HG02759 (cell line): ENCODE measurements at regions not wholly inside any gene's neighbourhood (a gene's known extent, or its start where the extent isn't known, plus 50 kb on each side); places are given as distances from the start of the nearest gene placed in this dataset.
"Not testable (repeated sequence)": the region's sequence is repeated elsewhere in the genome, so short reads cannot be mapped to it uniquely, and the experiment has no call there.

ENCODE experiments used
- ATAC-seq: cut with Tn5 transposase; IDR thresholded peaks from one replicate; pipeline ENCODE4 v1.9.1; 2021; ENCODE audit warnings: mild to moderate bottlenecking, moderate library complexity; ENCODE audit not compliant: unreplicated experiment

DNA sequence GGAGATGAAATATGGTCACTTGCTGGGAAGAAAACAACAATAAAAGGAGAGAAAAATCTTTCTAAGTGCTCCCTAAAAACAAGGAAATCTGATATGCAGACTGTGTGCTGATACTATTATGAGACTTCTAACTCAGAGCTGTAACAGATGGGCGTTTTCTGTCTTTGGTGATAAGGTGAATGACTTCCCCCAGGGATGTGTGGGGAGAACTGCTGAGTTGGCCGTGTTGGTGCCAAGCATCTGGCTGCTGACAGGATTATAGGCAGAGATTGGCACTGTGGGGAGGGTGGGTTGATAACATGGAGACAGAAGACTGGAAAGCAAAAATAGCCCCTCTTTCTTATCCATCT is 438.5 kb upstream of the PLXNA2 start:
- no peak for ATAC-seq

DNA sequence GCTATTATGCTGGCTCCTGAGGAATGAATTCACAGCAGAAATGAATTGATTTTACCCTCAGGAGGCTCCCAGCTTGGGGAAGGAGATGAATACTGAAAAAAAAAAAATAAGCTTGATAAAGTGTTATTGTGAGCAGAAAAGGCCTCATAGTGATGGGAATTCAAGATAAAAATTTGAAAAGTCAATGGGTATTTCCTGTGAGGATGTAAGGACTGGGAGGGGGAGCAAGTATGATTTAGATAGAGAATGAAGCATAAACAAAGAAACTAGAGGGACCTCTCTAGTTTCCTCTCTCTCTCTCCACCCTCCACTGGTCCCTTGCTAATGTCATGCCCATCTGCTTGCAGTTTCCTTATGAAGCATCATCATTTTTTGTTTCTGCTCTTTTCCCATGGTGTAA is 439.0 kb upstream of the PLXNA2 start:
- ATAC-seq = no peak

DNA sequence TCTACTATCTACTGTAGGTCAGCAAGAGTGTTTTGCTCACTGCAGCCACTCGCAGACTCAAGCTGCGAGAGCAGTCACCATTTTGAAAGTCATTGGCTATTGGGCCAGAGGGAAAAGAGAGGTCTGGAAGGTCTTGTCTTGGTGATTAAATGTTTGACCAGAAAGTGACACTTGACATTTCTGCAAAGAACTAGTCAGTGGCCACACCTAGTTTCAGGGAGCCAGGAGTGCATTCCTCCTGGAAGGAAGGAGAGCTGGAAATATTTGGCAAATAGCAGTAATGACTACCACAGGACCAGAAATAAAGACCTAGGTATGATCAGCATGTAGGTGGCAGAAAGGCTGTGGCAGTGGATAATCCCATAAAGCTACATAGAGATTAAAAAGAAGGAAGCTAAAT is 440.0 kb upstream of the PLXNA2 start:
- no peak for ATAC-seq

DNA sequence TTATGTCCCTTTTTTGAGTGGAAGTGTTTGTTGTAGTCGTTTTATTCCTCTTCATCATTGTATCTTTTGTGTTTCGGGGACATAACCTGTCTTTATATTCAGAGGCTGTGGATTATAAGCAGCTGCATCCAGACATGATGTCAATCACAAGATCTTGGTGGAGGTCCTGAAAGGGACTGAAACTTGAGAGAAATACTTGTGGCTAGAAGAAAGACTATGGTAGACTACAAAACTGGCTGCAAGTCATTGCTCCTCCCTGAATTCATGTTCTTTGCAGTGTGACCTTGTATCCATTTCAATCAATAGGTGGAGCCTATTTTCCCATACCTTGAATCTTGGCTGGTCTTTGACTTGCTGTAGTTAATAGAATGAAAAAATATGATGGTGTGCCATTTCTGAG is 442.4 kb upstream of the PLXNA2 start:
- no peak for ATAC-seq

DNA sequence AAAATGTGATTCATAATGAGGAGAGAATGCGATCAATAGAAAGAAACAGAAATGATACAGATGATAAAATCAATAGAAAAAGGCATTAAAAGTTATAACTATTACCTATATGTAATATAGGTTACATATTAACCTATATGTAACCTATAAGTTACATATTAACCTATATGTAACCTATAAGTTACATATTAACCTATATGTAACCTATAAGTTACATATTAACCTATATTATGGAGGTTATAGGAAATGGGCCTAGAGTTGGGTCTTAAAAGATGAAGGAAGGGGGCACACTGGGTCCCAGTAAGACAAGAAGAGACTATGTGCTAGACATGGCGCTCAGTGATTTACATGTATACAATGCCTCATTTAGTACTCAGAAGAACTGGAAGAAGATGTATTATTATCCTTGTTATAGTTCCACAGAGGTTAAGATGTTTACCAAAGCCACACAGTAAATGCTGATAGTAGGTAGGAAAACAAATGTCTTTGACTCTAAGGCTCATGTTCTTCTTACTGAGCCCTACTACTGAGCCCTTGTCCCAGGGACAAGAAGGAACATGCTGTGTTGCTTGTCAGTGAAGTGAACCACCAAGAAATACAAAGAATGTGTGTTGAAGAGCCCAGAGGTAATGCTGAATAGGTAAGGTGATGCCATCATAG is 444.6 kb upstream of the PLXNA2 start:
- no peak for ATAC-seq

DNA sequence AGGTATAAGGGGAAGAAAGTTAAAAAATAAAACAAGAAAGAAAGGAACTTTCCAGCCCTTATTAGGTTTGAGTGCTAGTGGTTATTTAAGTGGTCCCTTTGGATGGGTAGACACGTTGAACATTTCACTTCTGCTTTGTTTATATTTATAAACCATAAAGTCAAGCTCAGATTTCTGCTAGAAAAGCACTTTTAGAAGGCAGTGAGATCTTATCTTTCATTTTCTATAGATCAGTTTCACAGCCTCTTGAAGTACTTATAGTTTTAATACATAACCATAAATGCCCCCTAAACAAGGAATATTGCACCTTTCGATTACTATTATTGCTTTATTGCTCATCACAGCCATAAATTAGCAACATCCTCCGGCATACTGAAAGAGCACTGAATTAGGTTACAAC is 446.8 kb upstream of the PLXNA2 start:
- no peak for ATAC-seq

DNA sequence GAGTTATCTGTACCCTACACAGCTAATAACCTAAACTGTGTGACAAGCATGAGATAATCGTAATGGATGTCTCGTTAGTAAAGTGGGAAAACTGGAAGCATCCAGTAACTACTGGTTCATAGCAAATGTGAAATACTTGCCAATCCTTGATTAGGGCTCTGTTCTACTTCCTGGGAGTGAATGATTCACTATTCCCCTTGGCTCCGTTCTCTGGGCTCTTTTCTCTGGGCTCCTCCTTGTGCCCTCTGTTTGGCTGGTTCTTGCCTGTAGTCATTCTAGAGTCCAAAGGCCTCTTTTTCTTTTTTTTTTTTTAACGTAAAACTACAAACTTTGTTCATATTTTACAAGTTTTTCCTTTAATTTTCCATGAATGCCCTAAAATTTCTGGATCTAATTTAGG is 465.8 kb upstream of the PLXNA2 start:
- ATAC-seq = no peak

DNA sequence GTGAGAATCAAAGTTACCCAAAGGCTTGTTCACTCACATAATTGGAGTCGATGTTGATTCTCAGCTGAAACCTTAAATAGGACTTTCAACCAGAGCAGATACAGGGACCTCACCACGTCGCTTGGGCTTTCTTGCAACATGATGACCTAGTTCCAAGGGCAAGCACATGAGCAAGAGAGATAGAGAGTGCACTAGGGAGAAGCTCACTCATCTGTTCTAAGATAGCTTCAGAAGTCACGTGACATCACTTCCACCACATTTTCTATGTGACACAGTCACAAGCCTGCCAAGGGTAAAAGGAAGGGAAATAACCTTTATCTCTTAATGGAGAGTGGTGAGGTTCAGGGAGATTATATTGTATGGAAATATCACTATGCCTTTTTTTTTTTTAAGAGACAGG is 470.1 kb upstream of the PLXNA2 start:
- no peak for ATAC-seq

DNA sequence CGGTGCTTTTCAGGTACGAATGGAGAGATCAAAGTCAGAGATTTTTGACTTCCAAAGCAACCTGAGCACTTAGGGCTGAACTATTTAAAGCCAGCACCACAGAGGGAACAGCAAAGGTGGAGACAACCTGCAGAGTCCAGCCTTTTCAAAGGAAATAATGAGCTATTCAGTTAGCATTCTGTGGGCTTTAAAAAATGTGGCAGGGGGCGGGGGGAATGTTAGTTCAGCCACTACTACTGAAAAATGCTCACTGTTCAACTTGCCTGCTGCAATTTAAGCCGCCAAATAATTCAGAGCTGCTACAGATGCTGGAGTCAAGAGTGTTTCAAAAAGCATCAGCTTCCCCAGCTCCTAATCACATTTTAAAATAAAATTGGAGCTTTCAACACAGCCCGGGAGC is 473.3 kb upstream of the PLXNA2 start:
- ATAC-seq = no peak

DNA sequence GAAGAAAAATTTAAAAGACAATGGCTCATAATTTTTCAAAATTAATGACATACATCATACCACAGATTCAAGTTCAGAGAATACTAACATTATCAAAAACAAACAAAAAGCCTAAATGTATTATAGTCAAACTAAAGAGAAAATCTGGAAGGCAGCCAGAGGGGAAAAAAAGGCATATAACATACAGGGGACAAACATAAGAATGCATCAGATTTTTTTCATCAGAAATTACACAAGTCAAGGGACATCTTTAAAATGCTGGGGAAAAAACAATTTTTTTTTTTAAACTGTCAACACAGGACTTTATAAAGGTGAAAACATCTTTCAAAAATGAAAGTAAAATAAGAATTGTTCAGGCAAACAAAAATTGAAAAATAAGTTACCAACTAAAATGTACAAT is 478.4 kb upstream of the PLXNA2 start:
- no peak for ATAC-seq

DNA sequence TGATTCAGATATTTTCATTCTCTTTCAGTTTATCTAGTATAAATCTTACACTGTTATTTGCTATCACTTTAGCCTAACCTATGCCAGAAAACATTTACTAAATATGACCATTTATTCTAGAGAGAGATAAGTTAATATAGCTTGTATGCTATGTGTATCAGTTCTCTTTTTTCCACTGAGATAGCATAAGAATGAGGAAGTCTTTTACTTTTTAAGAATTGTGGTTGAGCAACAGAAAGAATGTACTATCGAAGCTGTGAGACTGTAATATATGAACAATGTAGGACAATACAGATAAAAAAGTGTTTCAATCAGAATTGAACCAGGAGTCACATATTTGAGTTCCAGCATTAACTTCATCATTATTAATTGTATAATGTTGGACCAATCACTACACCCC is 479.9 kb upstream of the PLXNA2 start:
- ATAC-seq = no peak

DNA sequence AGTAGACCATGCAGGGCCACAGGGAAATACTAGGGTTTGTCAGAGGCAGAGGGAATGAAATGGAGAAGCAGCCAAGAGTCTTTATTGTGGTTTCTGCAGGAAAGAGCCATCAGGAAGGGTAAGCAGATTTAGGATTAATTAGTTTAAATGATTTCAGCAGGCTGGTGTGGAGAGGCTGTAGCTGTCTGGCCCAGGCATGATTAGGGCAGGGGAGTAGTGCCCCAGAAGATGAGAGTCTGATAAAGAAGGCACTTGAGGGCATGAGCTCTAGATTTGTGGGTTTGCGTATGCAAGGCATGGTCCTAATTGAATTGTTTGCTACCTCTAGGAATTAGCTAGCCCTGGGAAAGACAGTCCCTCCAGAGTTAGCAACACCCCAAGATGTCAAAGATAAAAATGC is 484.6 kb upstream of the PLXNA2 start:
- ATAC-seq = no peak

DNA sequence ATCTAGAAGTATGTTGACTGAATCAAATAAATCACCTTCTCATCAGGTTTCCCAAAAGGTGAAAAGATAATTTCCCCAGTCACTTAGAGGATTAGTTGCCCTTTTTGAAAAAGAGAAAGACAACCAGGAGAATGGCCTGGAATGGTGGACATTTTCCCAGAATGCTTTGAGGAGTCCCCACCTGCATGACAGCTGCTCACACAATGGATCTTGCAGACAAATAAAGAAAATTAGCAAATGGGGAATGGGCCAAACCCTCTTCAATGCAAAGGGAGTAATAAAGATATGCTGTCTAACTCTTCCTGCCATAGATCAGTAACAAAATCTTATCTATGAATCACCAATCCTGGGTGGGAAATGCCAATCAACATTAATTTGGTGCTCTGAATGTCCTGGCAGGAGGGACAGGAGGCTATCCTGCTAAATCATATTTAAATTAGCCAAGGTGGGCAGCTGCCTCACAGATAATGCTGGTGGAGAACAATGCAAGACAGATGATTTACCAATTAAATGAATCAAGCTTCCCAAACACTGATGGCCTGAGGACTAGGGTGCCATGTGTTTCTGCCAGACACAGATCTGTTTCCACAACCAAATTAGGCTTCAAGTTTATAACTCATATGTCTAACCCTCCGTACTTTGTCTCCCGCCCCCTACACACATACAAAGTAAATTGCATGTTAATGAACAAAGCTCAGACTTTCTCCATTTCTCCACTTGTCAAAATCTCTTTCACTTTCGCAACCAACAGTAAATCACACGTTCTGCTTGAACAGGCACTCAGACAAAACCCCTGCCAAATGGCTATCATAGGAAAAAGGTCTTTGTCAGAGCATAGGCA is 488.0 kb upstream of the PLXNA2 start:
- peak; percentile 94 for ATAC-seq

DNA sequence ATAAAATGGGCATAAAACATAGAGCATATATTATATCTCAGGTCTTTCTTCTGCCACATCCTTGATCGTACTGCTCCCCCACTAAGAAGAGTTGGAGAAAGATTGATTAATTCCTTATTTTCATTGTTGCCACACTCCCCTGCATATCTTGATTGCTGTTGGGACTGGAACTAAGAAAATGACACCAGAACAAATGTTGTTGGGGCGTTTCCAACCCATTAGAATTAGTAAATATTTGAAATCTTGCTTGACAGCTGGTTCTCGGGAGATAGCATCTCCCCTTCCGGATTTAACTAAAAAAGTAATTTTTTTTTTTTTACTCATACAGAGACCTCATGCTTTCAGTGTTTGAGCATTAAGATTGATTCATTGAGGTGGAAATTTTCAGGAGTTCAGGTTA is 493.0 kb upstream of the PLXNA2 start:
- ATAC-seq = no peak

DNA sequence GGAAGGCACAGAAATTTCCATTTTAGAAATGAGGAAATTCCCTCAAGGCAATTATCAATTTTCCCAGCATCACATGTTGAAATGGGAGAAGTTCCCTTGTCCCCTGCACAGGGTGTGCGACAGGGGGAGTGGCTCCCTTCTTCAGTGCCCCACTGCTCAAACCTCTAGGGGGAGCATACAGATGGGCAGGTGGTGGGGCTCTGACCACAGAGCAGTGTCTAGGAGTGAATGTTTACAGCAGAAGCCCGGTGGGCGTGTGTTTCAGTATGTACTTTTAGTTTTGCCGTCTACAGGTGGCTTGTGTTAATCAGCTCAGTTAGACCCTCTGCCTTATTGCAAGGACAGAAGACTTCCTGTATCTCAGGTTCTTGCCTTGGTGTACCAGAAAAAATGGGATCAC is 493.7 kb upstream of the PLXNA2 start:
- peak; percentile 94 for ATAC-seq

DNA sequence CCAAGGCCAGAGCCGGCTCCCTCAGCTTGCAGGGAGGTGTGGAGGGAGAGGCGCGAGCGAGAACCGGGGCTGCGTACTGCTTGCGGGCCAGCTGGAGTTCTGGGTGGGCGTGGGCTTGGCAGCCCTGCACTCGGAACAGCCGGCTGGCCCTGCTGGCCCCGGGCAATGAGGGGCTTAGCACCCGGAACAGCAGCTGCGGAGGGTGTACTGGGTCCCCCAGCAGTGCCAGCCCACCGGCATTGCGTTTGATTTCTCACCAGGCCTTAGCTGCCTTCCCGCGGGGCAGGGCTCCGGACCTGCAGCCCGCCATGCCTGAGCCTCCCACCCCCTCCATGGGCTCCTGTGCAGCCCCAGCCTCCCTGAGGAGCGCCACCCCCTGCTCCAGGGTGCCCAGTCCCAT is 495.5 kb upstream of the PLXNA2 start:
- ATAC-seq = not testable (repeated sequence)

DNA sequence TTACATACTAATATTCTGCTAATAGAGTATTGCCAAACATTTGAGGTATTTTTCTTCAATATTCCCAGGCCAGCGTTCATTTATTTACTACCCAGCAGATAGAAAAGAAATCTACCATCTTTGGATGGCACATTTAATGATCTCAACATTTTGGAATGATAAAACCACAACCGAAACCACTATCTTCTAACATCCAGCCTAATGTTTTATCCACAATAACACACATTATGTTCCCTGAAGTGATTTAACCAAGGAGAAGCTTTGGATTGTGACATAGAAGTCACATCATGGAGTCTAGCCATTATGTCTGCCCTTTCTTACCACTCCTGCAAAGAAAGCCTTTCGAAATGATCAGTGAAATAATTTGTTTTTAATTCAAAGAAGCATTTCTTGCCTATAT is 497.1 kb upstream of the PLXNA2 start:
- no peak for ATAC-seq

DNA sequence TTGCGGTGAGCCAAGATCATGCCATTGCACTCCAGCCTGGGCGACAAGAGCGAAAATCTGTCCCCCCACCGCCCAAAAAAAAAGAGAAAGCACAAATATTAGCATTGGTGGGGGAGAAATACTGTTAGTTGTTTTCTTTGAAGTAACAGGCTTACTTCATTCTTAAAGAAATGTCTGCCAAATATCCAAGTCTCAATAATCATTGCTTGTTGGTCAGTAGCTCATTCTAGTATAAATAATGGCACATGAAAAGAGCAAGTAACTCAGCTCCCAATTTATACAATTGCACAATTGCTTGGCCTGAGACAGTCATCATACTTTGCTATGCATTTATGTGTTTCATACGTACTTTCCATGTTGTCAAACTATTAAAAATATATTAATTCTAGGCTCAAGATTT is 499.2 kb upstream of the PLXNA2 start:
- ATAC-seq = no peak

DNA sequence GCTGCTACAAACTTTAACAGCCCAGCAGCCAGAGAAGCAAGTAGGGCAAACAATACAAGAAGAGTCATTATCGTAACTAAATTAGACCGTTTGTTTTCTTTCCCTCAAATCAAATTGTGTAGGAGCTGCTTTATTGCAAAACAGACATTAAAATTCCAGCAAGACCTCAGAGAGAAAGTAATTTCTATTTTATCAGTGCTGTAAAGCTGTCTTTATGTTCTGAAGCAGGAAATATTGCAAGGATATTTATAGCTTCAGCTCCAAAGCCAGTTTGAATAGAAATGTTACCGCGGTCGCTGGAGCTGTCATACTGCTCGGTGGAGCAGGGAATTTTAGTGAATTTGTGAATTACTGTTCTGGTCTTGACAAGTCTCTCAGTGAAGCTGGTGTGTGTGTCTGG is 503.8 kb upstream of the PLXNA2 start:
- ATAC-seq = no peak

DNA sequence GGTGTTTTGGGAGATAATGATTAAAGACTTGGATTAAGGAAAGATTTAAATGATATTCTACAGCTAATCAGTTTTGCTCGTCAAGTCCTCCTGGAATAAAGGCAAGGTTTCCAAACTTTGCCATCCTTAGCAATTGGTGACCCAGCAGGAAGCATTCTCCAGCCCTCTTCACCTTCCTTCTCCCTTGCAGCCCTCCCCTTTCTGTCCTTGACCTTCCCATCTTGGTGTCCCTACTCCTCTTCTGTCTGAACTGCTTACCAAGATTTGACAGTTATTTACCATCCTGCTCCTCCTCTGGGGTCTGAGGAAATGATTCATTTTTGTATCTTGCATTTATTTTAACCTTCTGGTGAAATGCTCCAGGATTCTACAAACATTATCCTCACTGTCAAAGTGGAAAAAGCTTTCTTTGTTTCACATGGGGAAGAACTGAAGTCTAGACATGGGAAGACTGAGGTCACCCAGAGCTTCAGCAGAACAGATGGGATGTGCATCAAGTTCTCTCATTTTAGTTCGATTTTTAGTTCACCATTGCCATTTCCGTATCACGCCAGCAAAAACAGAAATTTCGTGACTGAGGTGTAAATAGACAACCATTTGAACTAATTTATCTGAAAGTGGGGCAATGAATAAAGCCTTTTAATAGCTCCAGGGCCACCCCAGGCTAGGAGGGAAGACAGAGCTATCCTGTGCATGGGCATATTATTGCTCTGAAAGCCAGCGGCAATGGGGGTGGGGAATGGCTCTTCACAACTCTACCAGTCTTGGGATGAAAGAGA is 504.4 kb upstream of the PLXNA2 start:
- ATAC-seq = no peak

DNA sequence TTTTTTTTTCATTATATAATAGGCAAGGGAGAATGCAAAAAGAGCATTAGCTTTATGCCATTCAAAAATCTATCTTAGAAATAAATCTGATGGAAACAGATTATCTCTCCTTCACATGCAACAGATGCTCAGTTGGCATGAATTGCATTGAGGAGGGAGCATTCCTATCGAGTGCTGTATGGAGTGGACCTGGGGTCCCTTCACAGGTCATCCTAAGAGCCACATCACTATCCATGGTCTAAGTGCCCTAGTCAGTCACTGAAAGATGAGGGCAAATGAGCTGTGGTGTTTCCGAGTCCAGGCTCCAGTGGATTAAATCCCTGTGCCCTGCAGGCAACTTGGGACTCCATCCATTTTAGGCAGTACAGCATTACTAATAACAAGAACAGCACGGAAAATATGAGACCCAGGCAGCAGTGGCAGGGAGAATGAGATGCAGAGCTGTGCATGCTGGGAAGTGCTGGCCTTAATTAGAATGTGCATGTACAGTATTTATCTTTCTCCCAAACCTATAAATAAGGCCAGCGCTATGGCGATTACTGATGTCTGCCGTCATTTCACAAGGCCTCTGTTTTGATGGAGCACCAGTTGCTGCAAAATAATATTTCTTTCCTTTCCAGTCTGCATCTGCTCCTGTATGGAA is 512.3 kb upstream of the PLXNA2 start:
- no peak for ATAC-seq

DNA sequence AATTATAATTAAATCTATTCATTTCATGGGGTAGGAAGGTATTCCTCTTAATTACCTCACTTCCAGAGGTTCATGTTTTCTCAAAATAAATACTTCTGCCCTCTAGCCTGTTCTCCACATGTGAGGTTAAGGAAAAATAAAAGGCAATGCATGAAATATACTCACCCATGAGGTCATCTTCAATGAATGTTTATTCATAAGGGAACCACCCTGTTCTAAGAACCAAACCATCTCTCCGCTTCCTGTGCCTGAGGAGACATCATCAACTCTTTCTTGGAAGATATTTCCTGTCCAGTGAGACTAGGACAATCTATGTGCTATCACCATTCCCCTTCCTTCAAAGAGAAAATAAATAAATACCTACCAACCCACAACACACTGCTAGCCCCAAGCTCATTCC is 513.7 kb upstream of the PLXNA2 start:
- ATAC-seq = no peak
